ENCODE measurements at regions not wholly inside any gene's neighbourhood (a gene's known extent, or its start where the extent isn't known, plus 50 kb on each side); places are given as distances from the start of the nearest gene placed in this dataset.
"Not testable (repeated sequence)": the region's sequence is repeated elsewhere in the genome, so short reads cannot be mapped to it uniquely, and the experiment has no call there.

DNA sequence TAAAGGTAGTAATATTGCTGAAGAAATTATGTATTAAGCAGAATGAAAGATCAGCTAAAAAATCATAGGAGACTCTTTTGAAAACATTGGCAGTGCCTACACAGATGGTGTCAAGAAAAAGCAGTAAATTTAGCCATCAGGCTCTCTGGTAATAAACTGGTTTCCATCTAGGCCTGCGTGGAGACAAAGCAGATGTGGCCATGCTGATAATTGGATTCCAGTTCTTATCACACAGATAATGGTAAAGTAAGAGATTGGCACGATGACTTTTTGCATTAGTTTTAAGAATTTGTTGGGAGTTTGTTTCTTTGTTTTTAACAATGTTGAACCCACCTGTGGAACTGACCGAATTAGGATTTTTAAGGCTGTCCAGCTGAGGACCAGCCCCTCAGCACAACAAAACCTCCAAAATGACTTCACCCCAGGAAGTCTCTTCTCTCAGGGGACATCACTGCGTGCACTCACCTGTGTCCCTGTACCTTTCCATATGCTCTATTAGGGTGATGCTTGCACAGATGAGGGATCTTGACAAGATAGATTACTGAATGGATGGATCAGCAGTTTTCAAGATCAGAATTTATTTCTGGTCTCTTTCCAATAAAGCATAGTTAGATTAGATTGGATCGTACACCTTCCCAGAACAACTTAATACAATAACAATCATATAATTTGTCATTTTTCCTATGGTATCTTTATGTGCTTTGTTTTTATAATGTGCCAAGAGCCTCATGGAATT lies 69.1 kb upstream of the DNAJC10 start:
- no peak for DNase-seq

DNA sequence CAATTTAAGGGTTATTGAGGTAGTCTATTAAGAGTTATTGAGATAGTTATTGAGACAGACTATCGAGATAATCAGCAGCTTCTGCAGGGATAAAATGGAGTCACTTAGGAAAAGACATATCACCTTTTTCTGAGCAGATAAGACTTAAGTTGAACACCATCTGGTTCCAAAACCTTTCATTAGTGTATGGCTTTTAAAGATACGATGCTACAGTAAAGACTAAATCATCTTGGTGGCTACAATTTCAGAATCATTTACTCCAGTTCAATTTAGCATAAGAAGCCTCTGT lies 68.6 kb upstream of the DNAJC10 start:
- no peak for DNase-seq

DNA sequence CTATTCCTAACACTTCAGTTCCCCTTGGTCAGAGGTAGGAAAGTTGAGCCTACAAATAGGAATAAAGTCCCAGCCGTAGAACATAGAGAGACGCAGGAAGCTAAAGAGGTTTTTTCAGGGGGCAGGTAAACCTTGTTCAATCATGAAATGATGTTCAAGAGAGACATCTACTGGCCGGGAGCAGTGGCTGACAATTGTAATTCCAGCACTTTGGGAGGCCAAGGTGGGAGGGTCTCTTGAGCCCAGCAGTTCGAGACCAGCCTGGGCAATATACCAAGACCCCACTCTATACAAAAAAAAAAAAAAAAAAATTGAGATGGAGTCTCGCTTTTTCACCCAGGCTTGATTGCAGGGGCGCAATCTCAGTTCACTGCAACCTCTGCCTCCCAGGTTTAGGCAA lies 66.7 kb upstream of the DNAJC10 start:
- DNase-seq = peak in 1 of 2 experiments; percentile 0

DNA sequence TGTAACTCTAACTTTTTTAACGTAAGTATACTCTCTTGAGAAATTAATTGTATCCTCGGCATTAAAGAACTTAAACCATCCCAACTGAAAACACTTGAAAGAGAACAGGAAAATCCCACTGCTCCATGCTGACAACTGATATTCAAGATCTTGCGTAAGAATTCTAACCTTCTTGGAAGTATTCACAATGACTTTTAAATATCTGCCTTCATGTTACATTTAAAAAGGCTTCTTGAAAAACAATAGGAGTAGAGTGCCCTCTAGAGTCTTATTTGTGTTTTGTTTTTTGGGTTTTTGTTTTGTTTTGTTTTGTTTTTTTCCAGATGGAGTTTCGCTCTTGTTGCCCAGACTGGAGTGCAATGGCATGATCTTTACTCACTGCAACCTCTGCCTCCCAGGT lies 65.4 kb upstream of the DNAJC10 start:
- no peak for DNase-seq

DNA sequence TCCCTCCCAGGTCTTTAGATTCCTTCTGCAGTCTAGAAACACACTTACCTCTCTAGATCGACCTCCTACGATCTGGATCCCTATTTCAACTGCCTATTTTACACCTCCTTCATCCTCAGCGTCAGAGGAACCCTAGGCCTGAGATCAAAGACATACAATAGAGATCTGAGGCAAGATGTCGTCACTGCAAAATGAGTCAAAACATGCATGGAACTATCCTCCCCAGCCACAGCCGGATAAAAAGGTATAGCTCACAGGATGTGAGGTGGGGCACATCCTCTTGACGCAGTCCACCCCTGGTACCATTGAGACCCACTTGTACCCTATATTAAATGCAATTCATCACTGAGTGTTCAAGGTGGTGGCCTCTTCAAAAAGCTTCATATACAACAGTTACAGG lies 63.7 kb upstream of the DNAJC10 start:
- DNase-seq = no peak

DNA sequence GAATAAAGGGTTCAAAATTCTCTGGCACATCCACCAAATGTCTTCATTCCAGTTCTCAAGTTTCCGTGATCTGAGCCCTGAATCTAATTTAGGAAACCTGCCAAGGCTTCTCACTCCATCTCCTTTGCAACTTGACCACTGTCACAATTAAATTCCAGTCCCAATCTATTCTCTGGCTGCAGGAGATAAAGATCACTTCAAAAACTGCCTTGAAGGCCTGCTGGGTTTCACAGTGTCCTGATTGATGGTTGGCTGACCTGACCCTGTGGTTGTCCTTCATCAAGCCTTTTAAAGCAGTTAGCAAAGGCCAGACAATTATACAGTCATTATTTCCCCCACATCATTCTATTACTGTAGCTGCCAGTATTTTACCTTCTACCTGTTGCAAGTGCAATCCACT lies 60.3 kb upstream of the DNAJC10 start:
- no peak for DNase-seq

DNA sequence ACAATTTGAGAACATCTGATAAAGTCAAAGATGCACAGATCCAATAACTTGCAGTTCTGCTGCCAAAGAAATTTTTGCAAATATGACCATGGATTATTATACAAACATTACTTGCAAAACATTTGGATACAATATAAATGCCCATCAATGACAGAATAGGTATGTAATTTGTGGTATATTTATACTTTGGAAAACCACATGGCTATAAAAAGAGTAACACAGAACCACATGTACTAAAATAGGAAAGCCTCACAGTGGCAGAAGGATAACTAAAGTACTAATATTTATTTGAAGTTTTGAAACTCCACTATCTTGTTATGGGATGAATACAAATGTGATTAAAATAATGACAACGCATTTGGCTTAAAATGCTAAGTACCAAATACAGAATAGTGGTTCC lies 51.8 kb upstream of the DNAJC10 start:
- no peak for DNase-seq

DNA sequence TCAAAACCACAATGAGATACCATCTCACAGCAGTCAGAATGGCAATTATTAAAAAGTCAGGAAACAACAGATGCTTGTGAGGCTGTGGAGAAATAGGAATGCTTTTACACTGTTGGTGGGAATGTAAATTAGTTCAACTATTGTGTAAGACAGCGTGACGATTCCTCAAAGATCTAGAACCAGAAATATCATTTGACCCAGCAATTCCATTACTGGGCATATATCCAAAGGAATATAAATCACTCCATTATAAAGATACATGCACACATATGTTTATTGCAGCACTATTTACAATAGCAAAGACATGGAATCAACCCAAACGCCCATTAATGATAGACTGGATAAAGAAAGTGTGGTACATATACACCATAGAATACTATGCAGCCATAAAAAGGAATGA lies 50.6 kb upstream of the DNAJC10 start:
- DNase-seq = not testable (repeated sequence)

All from NCI-H187 (cell line).